Sigmoid colon (tissue), 3 donors: ENCODE measurements at regions not wholly inside any gene's neighbourhood (a gene's known extent, or its start where the extent isn't known, plus 50 kb on each side); places are given as distances from the start of the nearest gene placed in this dataset.

Source experiments
- POLR2A ChIP-seq, 2 donors: fragments of 450-650 bp; IDR thresholded peaks; one replicate each; pipeline ENCODE4 v1.6.1; 2016; ENCODE audit warnings: antibody characterized with exemption in 2 of 2, mild to moderate bottlenecking in 2 of 2, moderate library complexity in 2 of 2
- TF ChIP-seq, protein P1 (sequence below), 4 experiments: fragments of 450-650 bp in 3 of 4; fragments of 200-600 bp in 1 of 4; IDR thresholded peaks; one replicate each; pipeline ENCODE4 v1.5.1; 2016 to 2019; ENCODE audit warnings: antibody characterized with exemption in 4 of 4, mild to moderate bottlenecking in 3 of 4, moderate library complexity in 2 of 4

DNA sequence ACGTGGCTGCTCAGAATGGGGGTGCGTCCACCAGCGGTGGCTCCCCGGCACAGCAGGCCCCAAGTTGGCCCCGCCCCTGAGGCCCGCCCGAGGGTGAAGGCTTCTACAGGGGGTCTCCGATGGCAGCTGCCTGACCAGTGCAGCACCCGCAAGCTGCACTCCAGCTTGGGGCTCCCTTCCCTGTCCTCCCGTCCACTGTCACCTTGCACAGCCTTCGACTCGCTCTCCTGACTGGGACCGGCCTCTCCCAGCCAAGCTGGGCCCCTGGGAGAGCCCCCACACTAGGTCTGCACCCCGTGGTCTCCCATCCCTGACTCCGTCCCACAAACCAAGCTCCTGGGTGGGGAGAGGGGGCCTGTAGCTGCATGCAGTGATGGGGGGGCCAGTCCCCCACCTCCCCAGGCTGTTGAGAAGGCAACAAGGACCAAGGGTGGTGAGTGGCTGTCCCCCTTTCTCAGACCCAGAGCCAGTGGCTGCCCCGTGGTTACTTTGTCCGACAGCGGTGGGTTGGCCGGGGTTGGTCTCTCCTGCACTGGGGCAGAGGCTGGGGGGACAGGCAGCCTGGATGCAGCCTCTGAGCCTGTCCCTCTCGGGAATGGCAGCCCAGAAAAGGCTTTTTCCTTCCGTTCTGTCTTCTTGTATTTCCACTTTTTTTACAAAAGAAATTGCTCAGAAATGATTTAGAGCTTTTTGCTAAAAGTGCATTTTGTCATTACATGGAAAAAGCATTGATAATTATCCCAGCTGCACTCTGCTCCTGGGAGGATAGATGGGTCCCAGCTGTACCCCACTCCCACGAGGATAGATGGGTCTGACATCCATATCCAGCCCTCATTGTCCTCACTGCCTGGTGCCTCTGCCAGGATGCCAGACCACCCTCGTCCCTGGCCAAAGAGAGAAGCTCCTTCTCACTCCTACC lies 217.0 kb downstream of the KIF26A start:
- TF ChIP-seq, protein P1, sequence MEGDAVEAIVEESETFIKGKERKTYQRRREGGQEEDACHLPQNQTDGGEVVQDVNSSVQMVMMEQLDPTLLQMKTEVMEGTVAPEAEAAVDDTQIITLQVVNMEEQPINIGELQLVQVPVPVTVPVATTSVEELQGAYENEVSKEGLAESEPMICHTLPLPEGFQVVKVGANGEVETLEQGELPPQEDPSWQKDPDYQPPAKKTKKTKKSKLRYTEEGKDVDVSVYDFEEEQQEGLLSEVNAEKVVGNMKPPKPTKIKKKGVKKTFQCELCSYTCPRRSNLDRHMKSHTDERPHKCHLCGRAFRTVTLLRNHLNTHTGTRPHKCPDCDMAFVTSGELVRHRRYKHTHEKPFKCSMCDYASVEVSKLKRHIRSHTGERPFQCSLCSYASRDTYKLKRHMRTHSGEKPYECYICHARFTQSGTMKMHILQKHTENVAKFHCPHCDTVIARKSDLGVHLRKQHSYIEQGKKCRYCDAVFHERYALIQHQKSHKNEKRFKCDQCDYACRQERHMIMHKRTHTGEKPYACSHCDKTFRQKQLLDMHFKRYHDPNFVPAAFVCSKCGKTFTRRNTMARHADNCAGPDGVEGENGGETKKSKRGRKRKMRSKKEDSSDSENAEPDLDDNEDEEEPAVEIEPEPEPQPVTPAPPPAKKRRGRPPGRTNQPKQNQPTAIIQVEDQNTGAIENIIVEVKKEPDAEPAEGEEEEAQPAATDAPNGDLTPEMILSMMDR (IDR thresholded peaks at IDR 0.05) = no peak
- TF ChIP-seq POLR2A (IDR thresholded peaks at IDR 0.05) = no peak
